Body of pancreas (tissue), 4 donors: ENCODE measurements at regions not wholly inside any gene's neighbourhood (a gene's known extent, or its start where the extent isn't known, plus 50 kb on each side); places are given as distances from the start of the nearest gene placed in this dataset.

Experiments used
- CTCF ChIP-seq, 7 experiments: fragments of 450-650 bp in 4 of 7; fragments of 200-600 bp in 3 of 7; sonication (generic) in 3 of 7; IDR thresholded peaks; one replicate each; pipeline ENCODE4 v1.5.1; 2016 to 2019; ENCODE audit warnings: antibody characterized with exemption in 7 of 7
- POLR2A ChIP-seq, 3 donors: fragments of 450-650 bp; IDR thresholded peaks; one replicate each; pipeline ENCODE4 v1.6.1; 2016; ENCODE audit warnings: antibody characterized with exemption in 3 of 3, mild to moderate bottlenecking in 2 of 3

- TF ChIP-seq CTCF (IDR thresholded peaks at IDR 0.05) = no peak
- no peak for TF ChIP-seq POLR2A (IDR thresholded peaks at IDR 0.05)
Observed at GRCh38 chr5:85849411-85849810, 768.3 kb upstream of the COX7C start.
